ENCODE measurements at regions not wholly inside any gene's neighbourhood (a gene's known extent, or its start where the extent isn't known, plus 50 kb on each side); places are given as distances from the start of the nearest gene placed in this dataset.

GRCh38 chr1:81463936-81464837 lies 336.5 kb upstream of the ADGRL2 start:
- Histone ChIP-seq H3K27ac (no peak overlapping the region), H3K4me1 (no peaks in the 10 kb centered on the region), H3K27me3 (no peaks in the 10 kb centered on the region), H3K4me3 (no peak overlapping the region), H3K36me3 (no peaks in the 10 kb centered on the region), H3K9me3 (no peaks in the 10 kb centered on the region)
- in situ Hi-C loops (cut with MboI; ENCODE audit: low sequenced_read_pairs in 4 of 4) (loop anchor here in 1 of 4 donors (10.0 kb wide), 1 partner anchor 59 kb away; no protein-coding TSS in a partner anchor), intact Hi-C loops (cut with DNase I; ENCODE audit: low total_unique reads) (no loop called here)
- ATAC-seq = no peak
- DNase-seq = no peak
- TF ChIP-seq, protein P1, sequence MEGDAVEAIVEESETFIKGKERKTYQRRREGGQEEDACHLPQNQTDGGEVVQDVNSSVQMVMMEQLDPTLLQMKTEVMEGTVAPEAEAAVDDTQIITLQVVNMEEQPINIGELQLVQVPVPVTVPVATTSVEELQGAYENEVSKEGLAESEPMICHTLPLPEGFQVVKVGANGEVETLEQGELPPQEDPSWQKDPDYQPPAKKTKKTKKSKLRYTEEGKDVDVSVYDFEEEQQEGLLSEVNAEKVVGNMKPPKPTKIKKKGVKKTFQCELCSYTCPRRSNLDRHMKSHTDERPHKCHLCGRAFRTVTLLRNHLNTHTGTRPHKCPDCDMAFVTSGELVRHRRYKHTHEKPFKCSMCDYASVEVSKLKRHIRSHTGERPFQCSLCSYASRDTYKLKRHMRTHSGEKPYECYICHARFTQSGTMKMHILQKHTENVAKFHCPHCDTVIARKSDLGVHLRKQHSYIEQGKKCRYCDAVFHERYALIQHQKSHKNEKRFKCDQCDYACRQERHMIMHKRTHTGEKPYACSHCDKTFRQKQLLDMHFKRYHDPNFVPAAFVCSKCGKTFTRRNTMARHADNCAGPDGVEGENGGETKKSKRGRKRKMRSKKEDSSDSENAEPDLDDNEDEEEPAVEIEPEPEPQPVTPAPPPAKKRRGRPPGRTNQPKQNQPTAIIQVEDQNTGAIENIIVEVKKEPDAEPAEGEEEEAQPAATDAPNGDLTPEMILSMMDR (IDR thresholded peaks at IDR 0.05 in 4 of 5, conservative IDR thresholded peaks at IDR 0.05 in 1 of 5) = no peak
- no peak for TF ChIP-seq POLR2A (IDR thresholded peaks at IDR 0.05)

- in situ Hi-C loops (cut with MboI; ENCODE audit: low sequenced_read_pairs in 4 of 4) = no loop called here
- intact Hi-C loops (cut with DNase I; ENCODE audit: low total_unique reads) = no loop called here
- no peak for ATAC-seq
Measured at GRCh38 chr1:81459043-81459442, 341.7 kb upstream of the ADGRL2 start.

GRCh38 chr1:81458186-81458585 lies 342.5 kb upstream of the ADGRL2 start:
- no peak for ATAC-seq
- no peaks in the 10 kb centered on the region for H3K27me3 ChIP-seq
- no peak overlapping the region for H3K27ac ChIP-seq
- in situ Hi-C loops (cut with MboI; ENCODE audit: low sequenced_read_pairs in 4 of 4) (no loop called here), intact Hi-C loops (cut with DNase I; ENCODE audit: low total_unique reads) (no loop called here)
- TF ChIP-seq, protein P1 (IDR thresholded peaks at IDR 0.05 in 4 of 5, conservative IDR thresholded peaks at IDR 0.05 in 1 of 5) = no peak
- TF ChIP-seq POLR2A (IDR thresholded peaks at IDR 0.05) = no peak
- H3K36me3 ChIP-seq = no peaks in the 10 kb centered on the region
- H3K9me3 ChIP-seq = no peaks in the 10 kb centered on the region
- H3K4me1 ChIP-seq = no peaks in the 10 kb centered on the region
- no peak overlapping the region for H3K4me3 ChIP-seq
- no peak for DNase-seq

More at GRCh38 chr1:81459043-81459442, 341.7 kb upstream of the ADGRL2 start:
- TF ChIP-seq, protein P1 (IDR thresholded peaks at IDR 0.05 in 4 of 5, conservative IDR thresholded peaks at IDR 0.05 in 1 of 5) = no peak
- no peak for TF ChIP-seq POLR2A (IDR thresholded peaks at IDR 0.05)
- no peaks in the 10 kb centered on the region for H3K36me3 ChIP-seq
- no peak overlapping the region for H3K4me3 ChIP-seq
- no peaks in the 10 kb centered on the region for H3K4me1 ChIP-seq
- no peaks in the 10 kb centered on the region for H3K27me3 ChIP-seq
- H3K27ac ChIP-seq = no peak overlapping the region
- H3K9me3 ChIP-seq = no peaks in the 10 kb centered on the region
- no peak for DNase-seq

DNA sequence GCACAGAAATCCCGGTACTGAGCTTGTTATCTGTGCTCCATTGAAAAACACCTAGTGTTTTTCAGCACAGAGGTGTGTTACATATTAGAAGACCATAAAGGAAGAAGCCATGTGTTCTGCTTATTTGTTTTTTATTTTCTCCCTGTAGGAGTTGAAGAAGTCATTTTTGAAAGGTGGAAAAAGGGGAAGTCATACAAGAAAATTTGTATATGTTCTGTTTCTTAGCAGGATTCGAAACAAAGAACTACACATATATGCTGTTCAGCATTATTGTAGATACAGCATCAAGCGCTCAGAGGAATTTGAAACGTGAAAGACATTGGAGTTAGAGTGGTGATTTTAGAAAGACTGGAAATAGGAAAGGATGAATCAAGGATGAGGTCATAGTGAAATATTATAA lies 345.3 kb upstream of the ADGRL2 start:
- intact Hi-C loops (cut with DNase I; ENCODE audit: low total_unique reads) (no loop called here), in situ Hi-C loops (cut with MboI; ENCODE audit: low sequenced_read_pairs in 4 of 4) (no loop called here)
- H3K4me3 ChIP-seq = no peak overlapping the region
- no peak overlapping the region for H3K27ac ChIP-seq
- H3K9me3 ChIP-seq = no peaks in the 10 kb centered on the region
- no peak for ATAC-seq
- no peak for DNase-seq
- H3K27me3 ChIP-seq = no peaks in the 10 kb centered on the region
- no peaks in the 10 kb centered on the region for H3K36me3 ChIP-seq
- no peak for TF ChIP-seq POLR2A (IDR thresholded peaks at IDR 0.05)
- TF ChIP-seq, protein P1 (IDR thresholded peaks at IDR 0.05 in 4 of 5, conservative IDR thresholded peaks at IDR 0.05 in 1 of 5) = no peak
- no peaks in the 10 kb centered on the region for H3K4me1 ChIP-seq
